SK-N-SH (cell line): ENCODE measurements at regions not wholly inside any gene's neighbourhood (a gene's known extent, or its start where the extent isn't known, plus 50 kb on each side); places are given as distances from the start of the nearest gene placed in this dataset.

Experiments
- CTCF ChIP-seq: fragments of 200-600 bp; sonication (generic); IDR thresholded peaks from 2 replicates; pipeline ENCODE4 v1.6.1; 2017; ENCODE audit warnings: antibody characterized with exemption, mild to moderate bottlenecking, moderate library complexity
- EP300 ChIP-seq, 2 experiments: IDR thresholded peaks; 2 replicates each; pipeline versions ENCODE4 v1.4.0 to v1.6.1; 2012; ENCODE audit warnings: borderline replicate concordance in 1 of 2, low read depth in 1 of 2, low read length in 1 of 2
- GABPA ChIP-seq: IDR thresholded peaks from 2 replicates; pipeline ENCODE4 v1.4.0; 2012; ENCODE audit warnings: low read depth, mild to moderate bottlenecking
- IRF3 ChIP-seq: fragments of 150-350 bp; IDR thresholded peaks from 2 replicates; pipeline ENCODE4 v1.6.1; 2016; ENCODE audit warnings: mild to moderate bottlenecking, low read depth, low read length
- JUND ChIP-seq: IDR thresholded peaks from 2 replicates; pipeline ENCODE4 v1.4.0; 2012
- NFIC ChIP-seq: IDR thresholded peaks from 2 replicates; pipeline ENCODE4 v1.4.0; 2012; ENCODE audit warnings: borderline replicate concordance
- POLR2AphosphoS5 ChIP-seq: IDR thresholded peaks from 2 replicates; pipeline ENCODE4 v1.6.1; 2012; ENCODE audit warnings: low read depth, low read length
- REST ChIP-seq: IDR thresholded peaks from 2 replicates; pipeline ENCODE4 v1.6.1; 2012; ENCODE audit warnings: mild to moderate bottlenecking, low read depth, low read length, moderate library complexity
- USF1 ChIP-seq: IDR thresholded peaks from 2 replicates; pipeline ENCODE4 v1.4.0; 2012; ENCODE audit warnings: low read depth, borderline replicate concordance
- USF2 ChIP-seq: fragments of 150-350 bp; IDR thresholded peaks from 2 replicates; pipeline ENCODE4 v1.6.1; 2017; ENCODE audit warnings: antibody characterized with exemption, low read length, low read depth, borderline replicate concordance

GRCh38 chr18:46385124-46385523, 271.9 kb downstream of the LOXHD1 start:
- TF ChIP-seq CTCF: no peak
- no peak for TF ChIP-seq POLR2AphosphoS5
- TF ChIP-seq USF1: no peak
- TF ChIP-seq REST: no peak
- TF ChIP-seq EP300 (IDR thresholded peaks at IDR 0.05; ENCODE audit: borderline replicate concordance in 1 of 2, low read depth in 1 of 2, low read length in 1 of 2): no peak
- no peak for TF ChIP-seq JUND
- TF ChIP-seq IRF3: no peak
- TF ChIP-seq GABPA: no peak
- TF ChIP-seq USF2: no peak
- no peak for TF ChIP-seq NFIC
